ENCODE measurements at regions not wholly inside any gene's neighbourhood (a gene's known extent, or its start where the extent isn't known, plus 50 kb on each side); places are given as distances from the start of the nearest gene placed in this dataset.
"Not testable (repeated sequence)": the region's sequence is repeated elsewhere in the genome, so short reads cannot be mapped to it uniquely, and the experiment has no call there.

DNA sequence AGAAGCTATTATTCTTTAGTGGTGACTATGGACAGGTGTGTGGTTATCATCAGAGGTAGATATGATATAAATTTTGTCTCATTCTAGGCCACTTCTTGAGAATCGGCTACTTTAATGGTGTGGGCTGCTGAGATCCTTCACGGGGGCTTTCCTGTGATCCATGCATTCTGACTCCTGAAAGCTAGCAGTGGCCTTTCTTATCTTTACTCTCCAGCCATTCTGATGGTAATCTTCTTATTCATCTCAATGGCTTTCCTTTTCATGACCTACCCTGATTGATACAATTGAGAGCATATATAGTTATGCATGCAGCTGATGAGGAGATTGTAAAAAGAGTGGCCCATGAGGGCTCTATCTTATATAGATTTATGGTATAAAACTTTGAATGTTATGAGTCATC, 78.3 kb upstream of the ZPLD1 start:
- DNase-seq, result no peak

- not testable (repeated sequence) for DNase-seq
Measured at GRCh38 chr3:102357313-102357712, 77.5 kb upstream of the ZPLD1 start.

GRCh38 chr3:102360183-102360860, 74.5 kb upstream of the ZPLD1 start:
- DNase-seq, result no peak

DNA sequence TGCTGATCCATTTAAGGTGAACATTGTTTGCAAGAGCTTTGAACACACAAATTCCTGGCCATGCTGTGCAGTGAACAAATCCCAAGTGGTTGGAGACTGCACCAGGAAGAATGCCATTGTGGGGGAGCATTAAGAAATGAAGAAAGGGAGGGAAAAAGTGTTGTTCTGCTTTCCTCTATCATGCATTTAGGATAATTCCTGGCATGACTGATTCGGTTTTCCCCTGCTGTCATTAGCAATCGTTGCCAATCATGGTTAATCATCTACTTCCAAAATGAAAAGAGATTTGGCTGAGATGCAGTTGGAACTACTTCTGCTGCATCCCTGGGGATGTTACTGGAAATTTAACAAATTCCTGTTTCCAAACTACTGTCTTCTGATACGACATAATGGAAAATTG, 73.7 kb upstream of the ZPLD1 start:
- DNase-seq, result no peak

- DNase-seq, result not testable (repeated sequence)
Measured at GRCh38 chr3:102366116-102366515, 68.7 kb upstream of the ZPLD1 start.

- DNase-seq, result no peak
Measured at GRCh38 chr3:102374863-102375634, 59.8 kb upstream of the ZPLD1 start.

GRCh38 chr3:102378216-102378615, 56.6 kb upstream of the ZPLD1 start:
- DNase-seq, result no peak

DNA sequence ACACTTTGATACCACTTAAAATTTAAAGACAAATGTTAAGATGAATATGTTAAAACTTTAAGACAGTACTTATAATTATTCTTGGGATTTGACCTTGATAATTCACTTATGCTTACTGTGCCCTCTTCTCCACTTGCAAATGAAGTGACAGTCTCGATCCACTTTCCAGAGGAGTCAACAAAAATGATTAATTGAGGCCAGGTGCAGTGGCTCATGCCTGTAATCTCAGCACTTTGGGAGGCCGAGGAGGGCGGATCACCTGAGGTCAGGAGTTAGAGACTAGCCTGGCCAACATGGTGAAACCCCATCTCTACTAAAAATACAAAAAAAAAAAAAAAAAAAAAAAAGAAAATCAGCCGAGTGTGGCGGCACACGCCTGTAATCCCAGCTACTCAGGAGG, 52.6 kb upstream of the ZPLD1 start:
- DNase-seq, result not testable (repeated sequence)

Data from stimulated activated CD4-positive, alpha-beta T cell treated with anti-CD3 and anti-CD28 coated beads, Interleukin-4, amount 100 ng/mL, for 4 hours (primary cell).